GDM1 (cell line): ENCODE measurements at regions not wholly inside any gene's neighbourhood (a gene's known extent, or its start where the extent isn't known, plus 50 kb on each side); places are given as distances from the start of the nearest gene placed in this dataset.

Source experiments
- DNase-seq: peaks from one replicate; lab custom pipeline; 2025; lab: John Stamatoyannopoulos, UW

DNA sequence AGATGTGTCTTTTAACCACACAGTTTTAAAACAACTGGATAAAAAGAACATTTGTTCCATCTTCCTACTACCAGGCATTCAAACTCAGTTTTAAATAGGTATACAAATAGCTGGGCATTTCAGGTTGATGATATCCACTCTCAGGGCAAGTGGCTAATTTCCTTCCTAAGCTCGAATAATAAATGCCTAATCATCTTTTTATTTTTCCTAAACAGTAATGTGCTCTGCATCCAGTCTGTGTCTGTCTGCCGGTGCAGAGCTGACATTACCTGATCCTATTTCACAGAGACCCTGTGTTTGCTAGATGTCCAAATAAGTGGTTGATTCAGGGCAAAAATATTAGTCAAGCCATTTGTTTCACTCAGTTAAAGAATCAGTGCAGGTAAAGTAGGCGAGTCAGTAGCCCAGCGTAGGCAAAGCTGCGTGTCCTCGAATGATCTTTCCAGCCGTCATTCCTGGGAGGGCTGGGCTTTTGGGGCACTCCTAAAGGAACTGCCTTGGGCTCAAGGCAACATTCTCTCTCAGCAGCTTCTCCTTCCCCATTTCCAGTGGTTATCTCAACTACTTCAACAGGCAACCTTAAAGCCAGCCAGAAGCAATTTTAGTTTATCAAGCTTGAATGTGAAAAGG is 74.2 kb upstream of the BMP2 start:
- no peak for DNase-seq

DNA sequence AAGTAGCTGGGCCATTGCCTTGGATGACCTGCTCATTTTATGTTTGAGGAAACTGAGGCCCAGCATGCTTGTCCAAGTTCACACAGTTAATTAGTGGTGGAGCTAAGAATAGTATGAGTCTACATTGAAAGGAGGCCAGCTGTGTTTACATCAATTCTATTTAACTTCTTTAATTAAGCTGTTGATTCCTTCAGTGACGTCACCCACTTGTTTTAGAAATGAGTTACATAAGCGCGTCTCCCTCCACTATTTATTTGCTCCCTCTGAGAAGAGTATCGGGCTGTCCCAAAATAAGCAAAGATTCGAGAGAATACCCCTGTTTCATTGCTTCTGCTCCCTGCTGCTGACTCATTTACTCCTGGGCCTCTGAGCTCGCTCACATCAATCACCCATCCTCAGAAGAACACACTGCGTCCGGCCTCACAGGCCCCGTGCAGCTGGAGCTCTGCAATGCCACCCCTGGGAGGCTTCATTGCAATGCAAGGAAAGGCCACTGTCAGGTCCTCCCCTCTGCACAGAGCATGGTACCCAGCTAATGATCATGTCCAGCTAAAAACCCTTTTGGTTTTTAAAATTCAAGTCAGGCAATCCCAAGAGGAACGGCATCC is 74.8 kb upstream of the BMP2 start:
- DNase-seq, result no peak

DNA sequence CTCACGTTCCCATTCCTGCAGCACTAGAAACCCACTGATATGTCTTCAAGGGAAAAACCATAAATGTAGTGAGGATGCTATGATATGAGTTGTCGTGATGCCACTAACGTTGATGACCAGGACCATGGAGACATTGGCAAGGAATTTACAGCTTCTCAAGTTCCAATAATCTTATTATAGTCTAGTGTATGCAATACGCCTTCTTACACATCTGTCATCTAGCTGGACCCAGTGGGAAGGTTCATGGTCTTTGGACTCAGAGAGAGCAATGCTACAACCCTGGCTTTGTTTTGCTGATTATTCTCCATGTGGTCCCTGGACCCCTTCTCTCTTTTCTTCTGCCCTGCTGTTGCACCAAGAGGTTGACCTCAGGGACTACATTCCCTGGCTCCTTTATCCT is 76.0 kb upstream of the BMP2 start:
- DNase-seq, result no peak

DNA sequence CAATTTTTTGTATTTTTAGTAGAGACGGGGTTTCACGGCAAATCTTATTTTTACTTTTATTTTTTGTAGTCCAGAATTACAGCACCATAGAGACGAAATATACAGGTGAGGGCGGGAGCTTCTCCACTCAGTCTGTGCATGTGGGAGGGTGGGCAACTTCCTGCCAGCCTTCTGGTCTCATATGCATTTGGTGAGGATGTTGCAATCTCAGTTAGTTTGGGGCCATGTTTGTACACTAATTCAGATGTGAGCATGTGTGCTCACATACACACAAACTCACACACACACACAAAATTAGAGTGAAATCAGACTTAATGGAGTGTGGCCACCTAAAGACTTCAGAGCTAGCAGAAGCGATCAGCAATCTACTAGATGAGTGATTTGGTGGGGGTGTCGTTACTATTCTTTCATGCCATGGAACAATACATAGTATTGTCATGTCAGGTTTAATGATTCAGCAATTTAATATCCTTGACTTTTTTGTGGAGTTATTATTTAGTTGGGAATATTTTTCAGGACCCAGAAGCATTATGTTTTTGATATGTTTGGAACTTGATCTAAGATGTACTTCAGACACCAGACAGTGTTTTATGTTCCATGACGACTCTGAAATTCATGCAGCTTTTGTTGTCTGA is 78.0 kb upstream of the BMP2 start:
- no peak for DNase-seq

DNA sequence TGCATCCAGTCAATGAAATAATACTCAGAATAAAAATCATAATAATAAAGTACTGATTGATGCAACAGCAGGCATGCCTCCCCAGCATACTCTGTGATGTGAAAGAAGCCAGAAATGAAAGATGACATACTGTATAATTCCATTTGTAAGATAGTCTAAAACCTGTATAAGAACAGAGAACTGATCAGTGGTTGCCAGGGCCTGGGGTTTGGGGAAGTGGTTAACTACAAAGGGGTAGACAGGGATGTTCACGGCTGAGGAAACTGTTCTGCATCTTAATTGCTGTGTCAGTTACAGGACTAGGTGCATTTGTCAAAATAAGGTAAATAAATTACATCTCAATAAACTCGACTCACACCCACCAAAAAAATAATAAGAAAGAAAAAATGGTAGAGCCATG is 81.3 kb upstream of the BMP2 start:
- no peak for DNase-seq

DNA sequence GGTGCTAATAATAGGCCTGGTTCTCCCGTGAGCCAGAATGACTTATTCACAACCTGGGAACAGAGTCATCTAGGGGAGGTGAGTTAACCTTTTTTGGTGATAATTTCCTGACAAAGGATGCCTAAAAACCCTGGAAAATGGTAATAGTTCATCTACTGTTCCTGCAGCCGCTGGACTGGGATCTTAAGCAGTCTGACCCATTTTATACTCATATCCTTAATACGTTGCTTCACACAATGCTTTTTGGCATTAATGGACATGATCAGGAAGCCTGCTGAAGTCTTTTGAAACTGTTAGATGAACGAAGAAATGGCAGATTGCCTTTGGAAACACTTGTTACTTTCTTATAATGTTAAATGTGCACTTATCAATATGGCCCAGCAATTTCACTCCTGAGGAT is 81.9 kb upstream of the BMP2 start:
- DNase-seq, result no peak

DNA sequence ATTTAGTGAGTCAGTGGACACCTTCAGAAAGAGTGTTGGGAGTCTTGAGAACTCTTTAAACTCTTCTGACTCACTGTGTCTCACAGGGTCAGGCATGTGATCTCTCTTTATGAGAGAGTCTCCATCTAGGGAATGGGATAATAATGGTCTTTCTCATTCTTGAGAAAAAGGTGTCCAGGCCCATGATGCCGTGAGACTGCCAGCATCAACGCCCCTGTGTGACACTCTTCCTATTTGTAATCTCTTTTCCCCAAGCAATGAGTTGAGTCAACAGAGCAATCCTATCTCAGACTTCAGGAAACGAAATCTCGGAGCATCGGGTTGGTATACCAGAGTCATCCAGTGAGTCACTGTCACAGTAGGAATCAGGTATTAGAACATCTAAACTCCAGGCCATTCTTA is 82.3 kb upstream of the BMP2 start:
- no peak for DNase-seq

DNA sequence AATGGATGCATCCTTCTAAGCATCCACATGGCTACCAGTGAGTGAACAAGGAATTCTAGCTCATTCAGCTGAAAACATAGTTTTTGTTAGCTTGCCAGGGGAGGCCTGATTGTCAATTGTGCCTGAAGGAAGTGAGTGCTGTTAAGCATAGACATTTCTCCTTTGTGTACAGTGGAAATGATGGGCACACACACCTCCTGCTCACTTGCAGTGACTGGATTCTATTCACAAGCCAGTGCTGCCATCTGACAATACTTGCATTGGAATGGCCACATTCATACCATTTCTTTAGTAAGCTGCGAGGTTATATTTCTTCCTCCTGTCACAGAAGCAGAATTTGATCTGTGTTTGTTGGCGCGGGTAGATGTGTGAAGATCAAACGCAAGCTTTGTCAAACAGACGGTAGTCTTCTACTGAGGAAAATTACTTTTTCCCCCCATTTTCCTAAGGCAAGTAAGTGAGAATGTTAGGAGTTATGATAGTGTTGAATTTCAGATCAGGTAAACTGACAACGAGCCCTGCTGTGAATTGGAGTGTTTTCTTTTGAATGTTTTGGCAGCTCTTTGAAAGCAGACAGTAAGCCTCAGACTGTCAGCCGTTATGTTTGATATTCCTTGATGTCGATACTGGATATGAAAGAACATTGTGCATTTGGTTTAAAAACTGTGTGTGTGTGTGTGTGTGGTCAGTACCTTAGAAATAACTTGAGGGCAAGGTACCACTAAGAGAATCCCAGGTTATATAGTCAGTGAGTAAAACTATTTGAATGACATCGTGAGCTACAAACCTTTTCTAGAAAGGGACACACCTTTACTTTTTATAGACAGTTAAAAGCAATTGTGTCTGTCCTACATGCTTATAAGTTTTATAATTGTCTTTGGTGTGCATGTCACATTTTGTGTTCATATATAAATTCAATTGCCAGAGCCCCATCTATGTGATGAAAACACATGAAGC is 84.2 kb upstream of the BMP2 start:
- no peak for DNase-seq

DNA sequence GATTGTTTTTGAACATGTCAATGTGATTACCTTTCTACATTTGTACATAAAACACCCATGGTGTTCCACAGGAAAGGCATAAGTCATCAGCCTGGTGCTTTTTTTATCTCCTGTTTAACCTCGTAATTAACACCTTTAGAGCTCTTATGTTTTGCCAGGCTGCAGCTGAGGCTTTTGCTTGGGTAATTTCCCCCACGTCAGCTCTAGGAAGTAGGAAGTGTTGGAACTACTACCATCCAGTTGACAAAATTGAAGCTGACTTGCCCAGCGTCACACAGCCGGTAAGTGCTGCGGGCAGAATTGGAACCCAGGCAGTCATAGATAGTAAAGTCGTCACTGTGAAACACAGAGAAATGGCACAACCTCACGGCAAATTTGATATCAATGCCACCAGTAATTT is 86.6 kb upstream of the BMP2 start:
- DNase-seq, result no peak

DNA sequence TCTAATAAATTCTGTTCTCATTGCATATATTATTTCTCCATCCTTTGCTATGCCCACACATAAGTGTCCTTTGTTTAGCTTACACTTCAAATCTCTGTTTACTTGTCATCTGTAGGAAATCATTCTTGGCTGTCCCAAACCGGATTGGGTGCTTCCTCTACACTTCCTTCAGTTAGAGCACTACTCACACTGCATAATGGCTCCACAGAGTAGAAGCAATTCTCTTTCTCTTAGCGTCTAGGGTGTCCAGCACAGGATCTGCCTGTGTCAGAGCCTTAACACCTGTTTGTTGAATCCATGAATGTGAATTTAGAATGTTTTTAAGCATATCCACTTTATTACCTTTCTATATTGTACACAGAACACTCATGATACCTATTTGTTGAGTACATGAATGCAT is 87.0 kb upstream of the BMP2 start:
- DNase-seq, result no peak

DNA sequence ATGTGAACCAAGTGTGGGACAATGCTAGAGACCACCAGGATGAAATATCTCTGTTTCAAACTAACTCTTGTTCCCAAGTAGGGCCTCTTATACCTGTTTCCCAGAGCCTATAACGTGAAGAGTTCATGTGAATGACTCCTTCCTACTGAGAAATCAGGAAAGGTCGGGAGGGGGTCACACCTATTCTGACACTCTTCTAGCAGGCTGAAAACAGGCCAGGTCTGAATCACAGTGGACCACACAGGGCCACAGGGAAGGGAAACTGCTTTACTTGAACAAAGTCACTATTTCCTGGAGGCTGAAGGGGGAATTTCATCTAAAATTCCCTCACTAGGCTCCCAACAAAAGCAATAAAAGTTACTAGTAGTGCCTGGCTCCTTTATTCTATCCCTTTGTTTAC is 88.4 kb upstream of the BMP2 start:
- no peak for DNase-seq

DNA sequence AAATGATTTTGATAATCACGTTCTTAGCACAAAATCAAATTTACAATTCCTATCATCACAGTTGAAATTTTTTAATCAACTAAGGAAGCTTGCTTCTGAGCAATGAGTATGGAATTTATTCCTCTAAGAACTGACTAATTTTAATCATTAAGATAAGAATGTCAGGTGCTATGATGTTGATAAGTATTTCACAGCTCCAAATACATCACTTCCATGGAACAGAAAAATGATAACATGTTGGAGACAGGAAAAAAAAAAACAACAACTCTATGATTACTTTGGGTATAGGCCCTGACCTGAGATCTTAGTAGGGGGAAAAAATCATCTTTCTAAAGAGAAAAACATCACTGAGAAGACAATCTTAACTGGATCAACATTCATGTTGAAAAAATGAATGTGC is 89.4 kb upstream of the BMP2 start:
- no peak for DNase-seq

DNA sequence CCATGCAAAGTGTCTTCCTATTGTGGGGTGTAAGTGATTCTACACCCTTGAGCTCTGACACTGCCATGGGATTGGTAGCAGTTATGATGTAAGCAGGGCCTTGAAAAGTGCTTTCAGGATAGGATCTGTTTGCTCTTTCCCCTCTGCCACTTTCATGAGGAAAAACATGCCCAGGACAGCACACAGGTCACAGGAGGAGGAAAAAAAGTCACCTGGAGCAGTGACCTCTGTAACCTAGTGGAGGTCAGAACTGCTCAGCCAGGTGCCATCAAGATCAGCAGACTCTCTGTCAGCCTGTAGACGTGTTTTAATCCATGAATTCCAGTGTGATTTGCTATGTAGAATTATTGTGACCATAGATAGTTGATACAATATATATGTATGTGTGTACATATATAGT is 92.7 kb upstream of the BMP2 start:
- DNase-seq, result no peak

DNA sequence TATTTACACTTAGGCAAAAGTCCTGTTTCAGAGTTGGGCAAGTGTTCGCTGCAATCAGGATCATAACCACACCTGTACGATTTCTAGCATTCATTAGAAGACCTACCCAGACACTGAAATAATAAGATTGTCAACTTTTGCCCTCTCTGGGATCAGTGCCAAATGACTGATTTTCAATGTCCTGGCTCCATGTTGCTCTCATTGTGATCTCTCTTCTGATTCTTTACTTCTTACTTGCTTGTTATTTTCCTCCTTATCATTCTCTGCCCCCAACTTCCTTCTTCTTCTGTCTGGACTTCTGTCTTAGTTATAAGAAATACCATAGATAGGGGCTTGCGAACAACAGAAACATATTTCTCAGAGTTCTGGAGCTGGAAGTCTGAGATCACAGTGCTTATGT is 94.4 kb upstream of the BMP2 start:
- no peak for DNase-seq

DNA sequence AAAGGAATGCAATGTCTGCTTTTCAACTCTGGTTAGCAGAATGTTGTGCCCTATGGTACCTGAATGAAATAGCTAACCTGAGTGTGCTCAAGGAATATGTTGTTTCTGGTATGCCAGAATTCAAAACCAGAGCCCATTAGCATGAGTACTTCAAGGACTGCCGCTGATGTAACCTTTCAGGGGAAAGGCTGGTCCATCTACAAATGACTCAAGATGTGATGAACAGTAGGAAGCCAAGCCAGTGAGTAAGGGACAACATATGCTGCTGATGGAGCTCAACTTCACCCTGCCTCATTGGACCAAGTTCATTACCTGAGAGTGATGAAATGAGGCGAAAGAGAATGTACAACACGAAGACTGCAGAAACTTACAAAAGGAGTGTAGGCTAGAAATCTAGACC is 95.7 kb upstream of the BMP2 start:
- DNase-seq, result no peak

DNA sequence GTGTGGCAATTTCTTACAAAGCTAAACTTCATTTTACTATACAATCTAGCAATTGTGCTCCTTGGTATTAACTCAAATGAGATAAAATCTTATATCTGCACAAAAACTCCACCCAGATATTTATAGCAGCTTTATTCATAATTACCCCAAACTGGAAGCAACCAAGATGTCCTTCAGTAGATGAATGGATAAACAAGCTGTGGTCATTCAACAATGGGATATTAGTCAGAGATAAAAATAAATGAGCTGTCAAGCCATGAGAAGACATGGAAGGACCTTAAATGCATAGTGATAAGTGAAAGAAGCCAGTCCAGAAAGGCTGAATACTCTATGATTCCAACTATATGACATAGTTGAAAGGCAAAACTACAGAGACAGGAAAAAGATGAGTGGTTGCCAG is 98.9 kb upstream of the BMP2 start:
- DNase-seq, result no peak

DNA sequence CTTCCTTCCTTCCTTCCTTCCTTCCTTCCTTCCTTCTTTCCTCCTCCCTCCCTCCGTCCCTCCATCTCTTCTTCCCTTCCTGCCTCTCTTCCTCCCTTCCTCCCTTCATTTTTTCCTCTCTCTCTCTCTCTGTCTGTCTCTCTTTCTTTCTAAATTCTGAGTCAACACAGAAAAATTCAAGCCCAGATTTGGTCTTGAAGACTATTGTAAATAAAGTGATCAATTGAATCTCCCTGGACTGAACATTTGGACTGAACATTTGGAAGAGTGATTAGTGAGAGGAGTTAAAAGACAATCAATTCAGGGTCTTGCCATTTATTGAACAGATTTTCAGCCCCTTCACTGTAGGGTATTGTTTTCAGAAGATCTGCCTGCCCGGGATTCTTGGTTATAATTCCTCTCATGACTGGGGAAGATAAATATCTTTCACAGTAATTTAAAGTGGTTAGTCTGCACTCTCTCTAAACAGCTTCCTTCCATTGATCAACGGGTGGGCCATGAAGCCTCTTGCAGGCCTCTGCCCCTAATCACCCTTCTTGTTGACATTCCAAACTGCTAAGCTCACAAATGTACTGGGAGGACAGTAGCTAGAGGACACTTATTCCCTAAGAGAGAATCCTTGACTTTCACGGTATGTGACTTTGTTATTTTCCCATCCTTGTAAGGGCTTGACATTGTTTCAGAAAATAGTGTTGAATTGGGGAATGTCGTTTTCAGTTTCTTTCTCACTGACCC is 101.7 kb upstream of the BMP2 start:
- DNase-seq, result no peak

DNA sequence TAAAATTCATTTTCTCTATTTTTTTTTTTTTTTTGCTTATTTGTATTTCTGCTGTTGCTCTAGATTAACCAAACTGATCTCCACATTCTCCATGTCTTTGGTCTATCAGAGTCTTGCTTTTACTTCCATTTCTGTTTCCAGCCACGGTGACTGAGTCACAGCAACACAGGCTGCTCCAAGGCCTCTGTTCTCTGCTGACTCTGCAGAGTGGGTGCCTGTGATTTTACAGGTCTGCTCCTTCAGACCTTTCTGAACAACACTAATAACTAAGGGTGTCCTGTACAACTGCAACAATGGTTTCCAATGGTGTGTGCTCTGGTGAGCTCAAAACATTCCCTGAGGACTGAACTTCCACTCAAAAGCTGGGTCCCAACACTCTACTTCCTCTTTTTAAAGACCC is 102.3 kb upstream of the BMP2 start:
- DNase-seq, result no peak

DNA sequence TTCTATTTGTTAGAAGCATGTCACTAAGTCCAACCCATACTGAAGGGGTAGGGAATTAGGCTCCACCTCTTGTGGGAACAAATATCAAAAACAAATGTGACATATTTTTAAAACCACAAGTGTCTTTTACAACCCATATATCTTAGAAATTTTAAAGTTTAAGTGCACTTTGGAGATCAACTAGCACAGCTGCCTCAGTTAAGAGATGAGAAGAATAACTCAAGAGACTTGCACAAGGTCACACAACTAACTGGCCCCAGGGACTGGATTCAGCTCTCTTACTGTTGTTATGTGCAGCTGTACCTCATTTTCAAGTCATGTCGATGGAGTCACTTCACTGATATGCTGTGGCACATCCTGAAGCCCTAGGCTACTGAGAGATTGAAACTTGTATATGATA is 102.9 kb upstream of the BMP2 start:
- DNase-seq, result no peak

DNA sequence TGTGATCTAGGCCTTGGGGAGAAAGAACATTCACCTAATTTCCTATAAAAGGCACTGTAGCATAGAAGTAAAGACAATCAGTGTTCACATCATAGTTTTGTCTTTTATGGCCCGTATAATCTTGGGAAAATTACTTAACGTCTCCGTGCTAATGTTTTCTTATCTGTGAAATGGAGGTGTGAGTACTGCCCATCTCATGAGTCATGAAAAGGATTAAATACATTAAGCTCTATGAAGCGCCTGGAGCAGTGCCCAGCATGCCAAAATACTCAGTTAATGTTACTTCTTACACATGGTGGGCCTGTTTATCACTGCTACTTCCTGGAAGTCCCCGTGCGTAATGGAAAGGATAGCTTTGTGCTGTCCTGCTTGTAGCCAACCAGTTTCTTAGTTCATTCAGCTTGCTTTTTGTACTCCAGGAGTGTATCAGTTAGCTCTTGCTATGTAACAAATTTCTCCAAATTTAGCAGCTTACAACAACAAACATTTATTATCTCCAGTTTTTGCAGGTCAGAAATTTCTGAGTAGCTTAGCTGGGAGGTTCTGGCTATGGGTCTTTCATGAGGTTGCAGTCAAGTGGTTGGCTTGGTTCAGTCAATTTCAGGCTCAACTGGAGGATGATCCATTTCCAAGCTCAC is 103.6 kb upstream of the BMP2 start:
- no peak for DNase-seq

DNA sequence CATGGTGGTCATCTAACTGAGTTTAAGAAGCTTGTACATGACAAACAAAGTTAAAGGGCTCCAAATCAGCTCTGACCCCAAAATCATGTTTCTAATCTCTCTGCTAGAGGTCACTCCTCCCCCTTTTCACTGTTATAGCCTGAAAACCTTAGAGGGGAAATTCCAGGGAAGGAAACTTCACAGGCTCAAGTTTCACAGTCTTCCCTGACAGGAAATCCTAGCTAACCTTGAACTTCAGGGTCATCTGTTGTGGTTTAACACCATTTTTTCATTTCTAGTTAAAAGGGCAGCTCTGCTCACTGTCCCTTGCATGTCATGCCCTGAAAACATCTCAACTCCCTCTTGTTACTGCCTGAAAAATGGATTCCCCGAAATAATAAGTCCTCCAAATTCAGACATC is 104.4 kb upstream of the BMP2 start:
- DNase-seq, result no peak

DNA sequence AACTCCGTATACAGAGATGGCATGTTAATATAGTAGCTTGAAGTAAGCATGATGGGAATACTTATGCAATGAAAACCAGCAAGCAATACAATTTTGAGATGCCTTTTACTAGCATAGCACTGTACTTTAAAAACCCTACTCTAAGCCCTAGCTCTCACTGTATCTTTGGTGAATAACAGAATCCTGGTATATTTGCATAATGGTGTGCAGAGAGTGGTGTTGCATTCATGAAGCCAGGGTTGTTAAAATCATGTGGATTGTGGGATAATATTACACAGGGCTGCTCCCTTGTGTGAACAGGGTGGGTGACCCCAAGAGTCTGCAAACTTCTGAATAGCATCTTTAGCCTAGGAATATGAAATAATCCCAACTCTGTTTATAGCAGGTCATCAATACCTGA is 105.2 kb upstream of the BMP2 start:
- no peak for DNase-seq
